GM12872 (cell line): ENCODE measurements at regions not wholly inside any gene's neighbourhood (a gene's known extent, or its start where the extent isn't known, plus 50 kb on each side); places are given as distances from the start of the nearest gene placed in this dataset.

ENCODE experiments used
- TF ChIP-seq, protein P1 (sequence below): IDR thresholded peaks from 3 replicates; pipeline ENCODE4 v1.5.1; 2011; ENCODE audit warnings: low read depth, mild to moderate bottlenecking, low read length, moderate library complexity; ENCODE audit not compliant: insufficient read depth

DNA sequence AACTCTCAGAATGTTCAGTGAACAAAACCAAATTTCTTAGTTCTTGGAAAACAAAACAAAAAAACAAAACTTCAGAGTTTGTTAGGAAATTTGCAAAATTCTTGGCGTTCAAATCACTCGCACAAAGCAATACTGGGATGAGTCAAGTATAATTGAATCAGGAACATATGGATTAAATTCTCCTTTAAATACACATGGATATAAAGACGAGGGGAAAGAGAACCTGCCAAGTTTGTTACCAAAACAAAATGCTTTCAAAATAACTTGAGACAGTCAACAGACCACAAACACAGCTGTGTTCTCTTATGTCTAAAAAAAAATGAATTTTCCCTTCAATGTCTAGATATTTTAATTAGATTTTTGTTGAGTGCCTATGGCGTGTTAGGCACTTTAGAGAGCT, 93.5 kb upstream of the MPP7 start:
- TF ChIP-seq, protein P1, sequence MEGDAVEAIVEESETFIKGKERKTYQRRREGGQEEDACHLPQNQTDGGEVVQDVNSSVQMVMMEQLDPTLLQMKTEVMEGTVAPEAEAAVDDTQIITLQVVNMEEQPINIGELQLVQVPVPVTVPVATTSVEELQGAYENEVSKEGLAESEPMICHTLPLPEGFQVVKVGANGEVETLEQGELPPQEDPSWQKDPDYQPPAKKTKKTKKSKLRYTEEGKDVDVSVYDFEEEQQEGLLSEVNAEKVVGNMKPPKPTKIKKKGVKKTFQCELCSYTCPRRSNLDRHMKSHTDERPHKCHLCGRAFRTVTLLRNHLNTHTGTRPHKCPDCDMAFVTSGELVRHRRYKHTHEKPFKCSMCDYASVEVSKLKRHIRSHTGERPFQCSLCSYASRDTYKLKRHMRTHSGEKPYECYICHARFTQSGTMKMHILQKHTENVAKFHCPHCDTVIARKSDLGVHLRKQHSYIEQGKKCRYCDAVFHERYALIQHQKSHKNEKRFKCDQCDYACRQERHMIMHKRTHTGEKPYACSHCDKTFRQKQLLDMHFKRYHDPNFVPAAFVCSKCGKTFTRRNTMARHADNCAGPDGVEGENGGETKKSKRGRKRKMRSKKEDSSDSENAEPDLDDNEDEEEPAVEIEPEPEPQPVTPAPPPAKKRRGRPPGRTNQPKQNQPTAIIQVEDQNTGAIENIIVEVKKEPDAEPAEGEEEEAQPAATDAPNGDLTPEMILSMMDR = no peak

DNA sequence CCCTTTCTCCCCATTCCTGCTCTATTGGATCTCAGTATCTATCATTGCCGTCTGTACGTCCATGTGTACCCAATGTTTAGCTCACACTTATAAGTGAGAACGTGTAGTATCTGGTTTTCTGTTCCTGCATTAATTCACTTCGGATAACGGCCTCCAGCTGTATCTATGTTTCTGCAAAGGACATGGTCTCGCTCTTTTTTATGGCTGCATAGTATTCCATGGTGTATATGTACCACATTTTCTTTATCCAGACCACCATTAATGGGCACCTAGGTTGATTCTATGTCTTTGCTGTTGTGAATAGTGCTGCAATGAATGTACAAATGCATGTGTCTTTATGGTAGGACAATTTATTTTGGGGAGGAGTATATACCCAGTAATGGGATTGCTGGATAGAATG, 94.4 kb upstream of the MPP7 start:
- TF ChIP-seq, protein P1 = no peak

DNA sequence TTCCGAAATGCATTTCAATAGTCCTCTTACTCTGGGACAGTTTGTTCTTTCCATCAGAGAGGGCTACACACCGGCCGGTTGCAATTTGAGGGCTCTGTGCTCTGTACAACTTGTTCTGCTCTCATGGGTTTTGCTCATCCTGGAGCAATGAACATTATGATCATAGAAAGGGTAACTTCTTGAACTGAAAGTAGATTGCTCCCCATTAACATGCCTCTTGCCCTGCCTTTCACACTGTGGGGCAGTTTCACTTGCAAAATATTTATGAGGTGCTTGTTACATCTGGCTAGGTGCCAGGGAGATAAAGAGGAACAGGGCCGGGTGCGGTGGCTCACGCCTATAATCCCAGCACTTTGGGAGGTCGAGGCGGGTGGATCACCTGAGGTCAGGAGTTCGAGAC, 97.3 kb upstream of the MPP7 start:
- TF ChIP-seq, protein P1 = no peak

DNA sequence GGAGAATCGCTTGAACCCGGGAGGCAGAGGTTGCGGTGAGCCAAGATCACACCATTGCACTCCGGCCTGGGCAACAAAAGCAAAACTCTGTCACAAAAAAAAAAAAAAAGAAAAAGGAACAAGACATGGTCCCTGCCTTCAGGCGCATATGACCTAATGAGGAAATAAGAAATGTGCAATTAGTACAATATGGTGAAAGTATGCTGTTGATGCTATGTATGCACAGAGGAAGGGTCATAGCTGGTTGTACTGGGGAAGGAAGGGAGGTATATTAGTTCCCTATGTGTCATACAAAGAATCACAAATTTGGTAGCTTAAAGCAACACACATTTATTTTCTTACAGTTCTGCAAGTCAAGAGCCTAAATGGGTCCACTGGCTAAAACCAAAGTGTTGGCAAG, 97.8 kb upstream of the MPP7 start:
- TF ChIP-seq, protein P1 = no peak

DNA sequence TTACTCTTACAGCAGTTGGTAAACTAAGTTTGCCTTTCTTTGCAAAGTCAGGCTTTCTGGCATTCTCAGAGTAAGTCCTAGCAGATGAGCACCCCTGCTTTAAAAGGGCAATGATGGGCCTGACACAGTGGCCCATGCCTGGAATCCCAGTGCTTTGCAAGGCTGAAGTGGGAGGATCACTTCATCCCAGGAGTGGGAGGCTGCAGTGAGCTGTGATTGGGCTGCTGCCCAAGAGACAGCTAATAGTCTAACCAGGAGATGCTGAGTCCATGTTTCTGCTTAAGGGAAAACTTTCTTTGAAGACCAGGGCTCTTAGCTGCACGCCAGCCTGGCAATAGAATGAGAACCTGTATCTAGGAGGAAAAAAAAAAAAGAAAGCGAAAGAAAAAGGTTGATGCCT, 100.2 kb upstream of the MPP7 start:
- TF ChIP-seq, protein P1 = no peak

DNA sequence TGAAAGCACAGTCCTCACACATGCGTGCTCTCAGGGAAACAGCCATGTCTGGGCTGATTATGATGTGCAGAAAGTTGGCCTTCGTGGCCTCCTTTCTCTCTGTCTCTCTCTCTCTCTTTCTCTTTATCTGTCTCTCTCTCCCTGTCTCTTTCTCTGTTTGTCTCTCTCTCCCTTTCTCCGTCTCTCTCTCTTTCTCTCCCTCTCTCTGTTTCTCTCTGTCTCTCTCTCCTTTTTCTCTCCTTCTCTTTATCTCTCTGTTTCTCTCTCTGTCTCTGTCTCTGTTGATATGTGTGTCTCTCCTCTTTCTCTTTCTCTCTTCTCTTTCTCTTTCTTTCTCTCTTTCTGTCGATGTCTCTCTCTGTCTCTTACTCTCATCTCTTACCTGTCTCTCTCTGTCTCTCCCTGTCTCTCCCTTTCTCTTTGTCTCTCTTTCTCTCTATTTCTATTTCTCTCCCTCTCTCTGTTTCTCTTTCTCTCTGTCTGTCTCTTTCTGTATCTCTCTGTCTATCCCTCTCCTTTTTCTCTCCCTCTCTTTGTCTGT, 105.4 kb upstream of the MPP7 start:
- TF ChIP-seq, protein P1 = no peak

DNA sequence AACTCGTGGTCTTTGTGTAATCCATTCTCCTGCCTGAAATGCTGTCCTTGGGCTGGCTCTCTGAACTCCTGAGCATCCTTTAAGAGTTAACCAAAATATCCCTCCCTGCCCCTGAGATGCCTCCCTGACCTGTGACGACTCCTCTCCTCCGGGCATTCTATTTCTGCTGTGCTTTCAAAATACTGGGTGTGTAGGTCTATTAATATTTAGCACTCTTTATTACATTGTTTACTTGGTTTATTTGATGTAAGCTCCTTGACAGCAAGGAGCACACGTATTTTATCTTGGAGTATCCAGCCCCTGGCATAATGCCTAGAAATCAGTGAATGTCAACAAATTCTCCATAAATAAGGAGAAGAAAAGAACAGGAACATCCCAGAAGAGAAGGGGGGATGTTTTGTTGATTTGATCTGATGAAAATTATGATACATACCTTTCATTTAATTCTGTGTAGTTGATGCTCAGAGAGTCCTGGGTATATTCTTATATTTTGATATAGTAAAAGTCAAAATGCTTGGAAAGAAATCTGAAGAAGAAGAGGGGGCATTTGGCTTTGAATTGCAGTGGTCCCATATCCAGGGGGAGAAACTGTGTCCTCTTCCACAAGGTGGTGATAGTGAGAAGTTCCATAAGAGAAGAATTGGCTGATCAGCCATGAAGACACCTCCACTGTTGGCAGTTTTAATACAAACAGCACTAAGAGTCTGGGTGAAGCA, 107.7 kb upstream of the MPP7 start:
- TF ChIP-seq, protein P1 = no peak
